ENCODE measurements at regions not wholly inside any gene's neighbourhood (a gene's known extent, or its start where the extent isn't known, plus 50 kb on each side); places are given as distances from the start of the nearest gene placed in this dataset.

DNA sequence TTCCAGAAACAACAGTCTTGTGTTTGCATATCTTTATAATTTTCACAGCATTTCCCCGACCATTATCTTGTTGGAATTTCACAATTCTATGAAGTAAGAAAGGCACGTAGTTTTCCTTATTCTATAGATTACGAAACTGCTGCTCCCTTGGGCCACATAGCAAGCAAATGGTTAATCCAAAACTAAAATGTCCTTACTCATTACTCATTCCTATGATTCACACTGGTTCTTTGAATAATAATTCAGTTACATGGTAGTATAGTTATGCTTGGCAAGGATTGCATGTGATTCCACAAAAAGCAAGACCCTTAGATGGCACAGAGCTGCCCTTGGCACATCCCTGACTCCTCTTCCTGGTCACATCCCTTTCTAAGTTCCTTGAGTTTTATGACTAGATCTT, 51.2 kb downstream of the OR13H1 start:
- Histone ChIP-seq H4K20me1 (ENCODE audit: insufficient read depth, low read length) (no peaks in the 10 kb centered on the region), H2AFZ (ENCODE audit: low read length) (no peak overlapping the region), H3K9me3 (ENCODE audit: low read depth, low read length) (no peaks in the 10 kb centered on the region), H3K27ac (ENCODE audit: low read depth, low read length) (no peak overlapping the region), H3K79me2 (ENCODE audit: insufficient read depth, low read length) (no peaks in the 10 kb centered on the region), H3K4me3 (ENCODE audit: insufficient read depth, low read length) (no peak overlapping the region), H3K27me3 (ENCODE audit: insufficient read depth, low read length) (peaks cover 8% of the 10 kb centered on the region), H3K4me2 (ENCODE audit: insufficient read depth, low read length) (no peak overlapping the region), H3K36me3 (ENCODE audit: insufficient read depth, low read length) (no peaks in the 10 kb centered on the region), H3K4me1 (ENCODE audit: insufficient read depth, low read length) (no peaks in the 10 kb centered on the region)
- TF ChIP-seq, protein P1, sequence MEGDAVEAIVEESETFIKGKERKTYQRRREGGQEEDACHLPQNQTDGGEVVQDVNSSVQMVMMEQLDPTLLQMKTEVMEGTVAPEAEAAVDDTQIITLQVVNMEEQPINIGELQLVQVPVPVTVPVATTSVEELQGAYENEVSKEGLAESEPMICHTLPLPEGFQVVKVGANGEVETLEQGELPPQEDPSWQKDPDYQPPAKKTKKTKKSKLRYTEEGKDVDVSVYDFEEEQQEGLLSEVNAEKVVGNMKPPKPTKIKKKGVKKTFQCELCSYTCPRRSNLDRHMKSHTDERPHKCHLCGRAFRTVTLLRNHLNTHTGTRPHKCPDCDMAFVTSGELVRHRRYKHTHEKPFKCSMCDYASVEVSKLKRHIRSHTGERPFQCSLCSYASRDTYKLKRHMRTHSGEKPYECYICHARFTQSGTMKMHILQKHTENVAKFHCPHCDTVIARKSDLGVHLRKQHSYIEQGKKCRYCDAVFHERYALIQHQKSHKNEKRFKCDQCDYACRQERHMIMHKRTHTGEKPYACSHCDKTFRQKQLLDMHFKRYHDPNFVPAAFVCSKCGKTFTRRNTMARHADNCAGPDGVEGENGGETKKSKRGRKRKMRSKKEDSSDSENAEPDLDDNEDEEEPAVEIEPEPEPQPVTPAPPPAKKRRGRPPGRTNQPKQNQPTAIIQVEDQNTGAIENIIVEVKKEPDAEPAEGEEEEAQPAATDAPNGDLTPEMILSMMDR (IDR thresholded peaks at IDR 0.05; ENCODE audit: extremely low read depth, low read depth, low read length): no peak
- DNase-seq (ENCODE audit: insufficient read length, low spot score, missing footprints): no peak

GRCh38 chrX:131607792-131608369, 64.0 kb downstream of the OR13H1 start:
- H3K79me2 ChIP-seq (ENCODE audit: insufficient read depth, low read length): no peaks in the 10 kb centered on the region
- H3K27me3 ChIP-seq (ENCODE audit: insufficient read depth, low read length): peaks cover 12% of the 10 kb centered on the region
- H3K36me3 ChIP-seq (ENCODE audit: insufficient read depth, low read length): no peaks in the 10 kb centered on the region
- no peak overlapping the region for H3K4me2 ChIP-seq (ENCODE audit: insufficient read depth, low read length)
- H3K9me3 ChIP-seq (ENCODE audit: low read depth, low read length): no peaks in the 10 kb centered on the region
- H3K27ac ChIP-seq (ENCODE audit: low read depth, low read length): no peak overlapping the region
- TF ChIP-seq, protein P1 (IDR thresholded peaks at IDR 0.05; ENCODE audit: extremely low read depth, low read depth, low read length): no peak
- no peak overlapping the region for H2AFZ ChIP-seq (ENCODE audit: low read length)
- H3K4me3 ChIP-seq (ENCODE audit: insufficient read depth, low read length): no peak overlapping the region
- H3K4me1 ChIP-seq (ENCODE audit: insufficient read depth, low read length): no peaks in the 10 kb centered on the region
- no peaks in the 10 kb centered on the region for H4K20me1 ChIP-seq (ENCODE audit: insufficient read depth, low read length)
- DNase-seq (ENCODE audit: insufficient read length, low spot score, missing footprints): no peak

- Histone ChIP-seq H3K4me2 (ENCODE audit: insufficient read depth, low read length) (no peak overlapping the region), H3K79me2 (ENCODE audit: insufficient read depth, low read length) (no peaks in the 10 kb centered on the region), H3K4me3 (ENCODE audit: insufficient read depth, low read length) (no peak overlapping the region), H3K27me3 (ENCODE audit: insufficient read depth, low read length) (peaks cover 21% of the 10 kb centered on the region), H3K4me1 (ENCODE audit: insufficient read depth, low read length) (no peaks in the 10 kb centered on the region), H3K27ac (ENCODE audit: low read depth, low read length) (no peak overlapping the region), H3K36me3 (ENCODE audit: insufficient read depth, low read length) (no peaks in the 10 kb centered on the region), H4K20me1 (ENCODE audit: insufficient read depth, low read length) (no peaks in the 10 kb centered on the region), H3K9me3 (ENCODE audit: low read depth, low read length) (no peaks in the 10 kb centered on the region), H2AFZ (ENCODE audit: low read length) (no peak overlapping the region)
- DNase-seq (ENCODE audit: insufficient read length, low spot score, missing footprints): no peak
- TF ChIP-seq, protein P1 (IDR thresholded peaks at IDR 0.05; ENCODE audit: extremely low read depth, low read depth, low read length): no peak
These were observed 65.6 kb downstream of the OR13H1 start for GRCh38 chrX:131609480-131609879.

GRCh38 chrX:131613260-131613659, 69.4 kb downstream of the OR13H1 start:
- no peak overlapping the region for H3K4me2 ChIP-seq (ENCODE audit: insufficient read depth, low read length)
- no peak for DNase-seq (ENCODE audit: insufficient read length, low spot score, missing footprints)
- H3K4me3 ChIP-seq (ENCODE audit: insufficient read depth, low read length): no peak overlapping the region
- peaks cover 18% of the 10 kb centered on the region for H3K27me3 ChIP-seq (ENCODE audit: insufficient read depth, low read length)
- TF ChIP-seq, protein P1 (IDR thresholded peaks at IDR 0.05; ENCODE audit: extremely low read depth, low read depth, low read length): no peak
- no peaks in the 10 kb centered on the region for H3K36me3 ChIP-seq (ENCODE audit: insufficient read depth, low read length)
- no peaks in the 10 kb centered on the region for H3K79me2 ChIP-seq (ENCODE audit: insufficient read depth, low read length)
- no peaks in the 10 kb centered on the region for H3K4me1 ChIP-seq (ENCODE audit: insufficient read depth, low read length)
- H4K20me1 ChIP-seq (ENCODE audit: insufficient read depth, low read length): no peaks in the 10 kb centered on the region
- no peak overlapping the region for H2AFZ ChIP-seq (ENCODE audit: low read length)
- H3K27ac ChIP-seq (ENCODE audit: low read depth, low read length): no peak overlapping the region
- H3K9me3 ChIP-seq (ENCODE audit: low read depth, low read length): no peaks in the 10 kb centered on the region

Data from osteoblast (primary cell).